Ovary (tissue), 7 donors: ENCODE measurements at regions not wholly inside any gene's neighbourhood (a gene's known extent, or its start where the extent isn't known, plus 50 kb on each side); places are given as distances from the start of the nearest gene placed in this dataset.

ENCODE experiments used
- DNase-seq, 5 donors: peaks; one replicate each; pipeline ENCODE4 v3.0.0-alpha.2; 2019 to 2020
- H3K27ac ChIP-seq, 2 donors: fragments of 200-600 bp; one replicate each; pipeline versions ENCODE4 v1.5.1 to v1.8.0; 2019 to 2022
- H3K27me3 ChIP-seq: fragments of 200-600 bp; one replicate; pipeline ENCODE4 v1.8.0; 2022
- H3K36me3 ChIP-seq: fragments of 200-600 bp; sonication (generic); one replicate; pipeline ENCODE4 v1.5.1; 2019
- H3K4me1 ChIP-seq: one replicate; pipeline ENCODE4 v1.8.1; 2013; ENCODE audit warnings: mild to moderate bottlenecking, moderate library complexity; ENCODE audit not compliant: insufficient read depth
- H3K4me3 ChIP-seq: fragments of 200-600 bp; sonication (generic); one replicate; pipeline ENCODE4 v1.5.1; 2017
- H3K9me3 ChIP-seq, 2 donors: fragments of 200-600 bp in 1 of 2; sonication (generic) in 1 of 2; one replicate each; pipeline versions ENCODE4 v1.5.1 to v1.8.1; 2013 to 2019; ENCODE audit warnings: mild to moderate bottlenecking in 1 of 2, moderate library complexity in 1 of 2
- EP300 ChIP-seq: sonication (generic); formaldehyde crosslinking; IDR thresholded peaks from one replicate; pipeline ENCODE4 v1.6.1; 2017; ENCODE audit warnings: antibody characterized with exemption
- POLR2A ChIP-seq: fragments of 450-650 bp; IDR thresholded peaks from one replicate; pipeline ENCODE4 v1.6.1; 2017; ENCODE audit warnings: antibody characterized with exemption, mild to moderate bottlenecking, moderate library complexity
- WGBS, 3 donors: extraction: QIAGEN DNeasy Blood & Tissue Kit in 1 of 3; methylation state at CpG; one replicate each; pipeline versions ENCODE4 v1.1.5 to v1.1.7; 2013 to 2017; 5-methylcytosine and 5-hydroxymethylcytosine counted together
- intact Hi-C, 4 donors: fragments of 100-400 bp; cut with DNase I; formaldehyde crosslinking; loops; one replicate each; pipeline versions ENCODE4 v1.11.0 to v1.15.1; 2022 to 2023
- TF ChIP-seq, protein P1 (sequence below), 3 donors: fragments of 450-650 bp in 2 of 3; fragments of 200-600 bp in 1 of 3; IDR thresholded peaks; one replicate each; pipeline versions ENCODE4 v1.5.1 to v1.8.0; 2016 to 2022; ENCODE audit warnings: antibody characterized with exemption in 3 of 3, mild to moderate bottlenecking in 1 of 3
- donor health status: DM: no; HTN: no; CAD: no; lungs with moderate emphysema.
- donor health status: DM: no; HTN: no; CAD: no.
- donor health status: Bipolar disorder and iron deficiency.
- donor health status: DM: no; HTN: no; CAD: no.
- donor health status: DM: yes; HTN: yes; CAD: no.

DNA sequence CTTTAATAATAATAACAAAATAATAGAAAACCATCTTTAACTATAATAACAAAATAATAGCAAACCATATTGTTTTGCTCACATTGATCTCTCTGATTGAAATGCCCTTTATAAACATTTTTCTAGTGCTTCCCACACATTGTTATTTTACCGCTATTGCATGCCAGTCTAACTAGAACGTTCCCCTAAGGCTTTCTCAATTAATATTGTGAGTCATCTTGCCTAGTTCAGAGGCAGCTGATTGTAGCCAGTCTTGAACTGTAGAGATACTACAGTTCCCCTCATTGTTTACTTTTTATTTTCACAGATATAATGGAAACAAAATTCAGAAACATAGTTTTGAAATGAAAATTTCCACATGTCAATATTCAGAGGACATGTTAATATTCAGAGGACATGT, 192.3 kb upstream of the ADGRL4 start:
- no peak for DNase-seq
- Histone ChIP-seq H3K36me3 (no peaks in the 10 kb centered on the region), H3K27ac (no peak overlapping the region), H3K27me3 (no peaks in the 10 kb centered on the region), H3K4me1 (no peaks in the 10 kb centered on the region), H3K4me3 (no peak overlapping the region), H3K9me3 (no peaks in the 10 kb centered on the region)
- TF ChIP-seq EP300 (no peak), POLR2A (no peak)
- TF ChIP-seq, protein P1, sequence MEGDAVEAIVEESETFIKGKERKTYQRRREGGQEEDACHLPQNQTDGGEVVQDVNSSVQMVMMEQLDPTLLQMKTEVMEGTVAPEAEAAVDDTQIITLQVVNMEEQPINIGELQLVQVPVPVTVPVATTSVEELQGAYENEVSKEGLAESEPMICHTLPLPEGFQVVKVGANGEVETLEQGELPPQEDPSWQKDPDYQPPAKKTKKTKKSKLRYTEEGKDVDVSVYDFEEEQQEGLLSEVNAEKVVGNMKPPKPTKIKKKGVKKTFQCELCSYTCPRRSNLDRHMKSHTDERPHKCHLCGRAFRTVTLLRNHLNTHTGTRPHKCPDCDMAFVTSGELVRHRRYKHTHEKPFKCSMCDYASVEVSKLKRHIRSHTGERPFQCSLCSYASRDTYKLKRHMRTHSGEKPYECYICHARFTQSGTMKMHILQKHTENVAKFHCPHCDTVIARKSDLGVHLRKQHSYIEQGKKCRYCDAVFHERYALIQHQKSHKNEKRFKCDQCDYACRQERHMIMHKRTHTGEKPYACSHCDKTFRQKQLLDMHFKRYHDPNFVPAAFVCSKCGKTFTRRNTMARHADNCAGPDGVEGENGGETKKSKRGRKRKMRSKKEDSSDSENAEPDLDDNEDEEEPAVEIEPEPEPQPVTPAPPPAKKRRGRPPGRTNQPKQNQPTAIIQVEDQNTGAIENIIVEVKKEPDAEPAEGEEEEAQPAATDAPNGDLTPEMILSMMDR (IDR thresholded peaks at IDR 0.05), result no peak
- WGBS, 3 donors, result 0 to 43% (median 33%) methylated on average over 2 of the region's 2 CpGs
- intact Hi-C loops, result no loop called here

DNA sequence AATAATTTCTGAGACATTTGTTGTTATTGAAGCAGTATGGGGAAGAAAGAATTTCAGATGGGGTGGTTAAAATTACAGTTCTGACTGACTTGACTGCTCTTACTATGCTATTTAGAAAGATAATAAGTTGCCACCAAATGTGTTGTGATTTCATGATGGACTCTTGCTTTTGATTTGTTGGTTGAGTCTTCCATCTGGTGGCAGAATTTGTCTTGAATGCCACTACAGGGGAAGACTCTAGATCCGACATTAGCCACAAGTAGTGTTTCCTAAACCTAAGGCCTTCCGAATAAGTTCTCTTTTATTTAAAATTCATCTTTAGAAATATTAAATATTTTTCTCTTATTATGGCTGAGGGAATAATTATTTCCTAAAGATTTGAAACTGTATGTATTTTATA, 190.9 kb upstream of the ADGRL4 start:
- Histone ChIP-seq H3K9me3 (no peaks in the 10 kb centered on the region), H3K4me3 (no peak overlapping the region), H3K27ac (no peak overlapping the region), H3K27me3 (no peaks in the 10 kb centered on the region), H3K4me1 (peaks cover 2% of the 10 kb centered on the region), H3K36me3 (no peaks in the 10 kb centered on the region)
- TF ChIP-seq EP300, result no peak
- WGBS, 3 donors, result 53 to 82% (median 78%) methylated on average over 2 of the region's 2 CpGs
- intact Hi-C loops, result no loop called here
- DNase-seq, result no peak

DNA sequence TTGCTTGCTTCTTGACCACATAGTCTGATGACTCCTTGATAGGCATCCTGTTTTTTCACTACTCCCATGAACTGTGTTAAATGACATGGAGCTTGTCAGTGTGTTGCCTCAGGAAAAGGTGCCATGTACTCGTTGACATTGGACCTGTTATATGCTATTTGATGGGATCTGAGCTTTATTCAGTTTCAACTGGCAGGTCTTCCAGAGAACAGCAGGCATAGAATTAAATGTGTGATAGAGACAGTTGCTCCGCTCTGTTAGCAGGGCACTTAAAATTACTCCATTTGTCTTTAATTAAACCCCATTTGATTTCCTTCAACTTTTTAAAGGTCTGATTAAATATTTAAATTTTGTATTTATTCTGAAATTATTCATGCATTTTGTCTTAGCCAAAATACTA, 189.7 kb upstream of the ADGRL4 start:
- intact Hi-C loops, result no loop called here
- WGBS, 3 donors, result 89 to 97% (median 91%) methylated on average over 2 of the region's 2 CpGs

DNA sequence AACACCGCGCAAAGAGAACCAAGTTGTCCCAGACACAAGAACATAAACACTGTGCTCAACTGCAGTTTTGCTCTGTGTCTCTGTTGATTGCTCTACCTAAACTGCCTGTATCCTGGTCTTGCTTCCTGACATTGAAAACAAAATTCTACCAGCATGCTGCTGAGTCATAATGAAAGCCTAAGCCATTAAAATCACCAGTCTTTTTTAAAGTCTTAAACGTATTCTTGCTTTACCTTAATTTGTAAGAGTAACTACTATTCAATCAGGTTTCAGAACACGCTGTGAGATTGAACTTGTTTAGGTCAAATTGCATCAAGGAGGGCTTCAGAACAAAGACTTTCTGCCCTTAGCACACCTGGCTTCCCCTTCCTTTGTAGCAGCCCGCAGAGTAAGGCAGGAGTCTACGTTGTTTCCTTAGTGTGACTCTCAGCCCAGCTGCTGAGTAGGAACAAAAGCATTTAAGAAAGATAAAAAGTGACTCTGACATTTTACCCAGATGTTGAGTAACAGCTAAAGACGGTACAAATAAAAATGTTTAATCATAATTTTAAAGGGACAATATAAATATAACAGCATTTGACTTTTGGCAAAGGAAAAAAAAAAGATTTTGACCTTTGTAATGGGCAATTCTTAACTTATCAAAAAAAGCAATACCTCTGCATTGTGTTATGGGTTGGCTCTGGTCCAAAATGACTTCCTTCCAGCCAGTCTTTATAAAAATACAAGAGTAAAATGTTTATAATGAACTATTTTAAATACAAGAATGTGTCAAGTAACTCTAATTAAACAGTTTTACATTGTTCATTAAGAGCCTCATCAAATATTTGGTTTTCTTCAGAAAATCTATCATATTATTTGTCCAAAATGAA, 186.9 kb upstream of the ADGRL4 start:
- no peaks in the 10 kb centered on the region for H3K36me3 ChIP-seq
- H3K27me3 ChIP-seq, result no peaks in the 10 kb centered on the region
- WGBS, 3 donors, result 19 to 31% (median 23%) methylated on average over 7 of the region's 7 CpGs
- TF ChIP-seq EP300, result no peak
- TF ChIP-seq, protein P1 (IDR thresholded peaks at IDR 0.05), result no peak
- TF ChIP-seq POLR2A, result no peak
- peaks cover 2% of the 10 kb centered on the region for H3K4me1 ChIP-seq
- intact Hi-C loops, result no loop called here
- H3K27ac ChIP-seq, result no peak overlapping the region
- no peak for DNase-seq
- no peak overlapping the region for H3K4me3 ChIP-seq
- no peaks in the 10 kb centered on the region for H3K9me3 ChIP-seq

More for the DNA sequence above, 189.7 kb upstream of the ADGRL4 start:
- H3K9me3 ChIP-seq, result no peaks in the 10 kb centered on the region
- H3K4me1 ChIP-seq, result peaks cover 2% of the 10 kb centered on the region
- no peaks in the 10 kb centered on the region for H3K36me3 ChIP-seq
- H3K4me3 ChIP-seq, result no peak overlapping the region
- no peak for DNase-seq
- no peak for TF ChIP-seq POLR2A
- no peak for TF ChIP-seq EP300
- TF ChIP-seq, protein P1 (IDR thresholded peaks at IDR 0.05), result no peak
- H3K27ac ChIP-seq, result no peak overlapping the region
- no peaks in the 10 kb centered on the region for H3K27me3 ChIP-seq

DNA sequence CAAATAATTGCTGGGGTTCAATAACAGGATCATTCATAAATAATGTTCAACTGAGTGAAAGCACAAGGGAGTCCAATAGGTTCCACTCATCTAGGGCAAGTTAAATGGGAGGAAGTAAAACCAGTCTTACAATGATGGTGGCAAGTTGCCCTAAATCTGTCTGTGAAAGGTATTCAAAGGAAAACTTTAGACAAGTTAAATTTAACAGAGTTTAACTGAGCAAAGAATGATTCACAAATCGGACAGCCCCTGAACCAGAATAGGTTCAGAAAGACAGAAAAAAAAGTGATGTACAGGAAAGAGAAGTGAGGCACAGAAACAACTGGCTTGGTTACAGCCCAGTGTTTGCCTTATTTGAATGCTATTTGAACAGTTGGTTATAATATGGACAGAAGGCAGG, 183.5 kb upstream of the ADGRL4 start:
- Histone ChIP-seq H3K4me1 (peaks cover 2% of the 10 kb centered on the region), H3K36me3 (no peaks in the 10 kb centered on the region), H3K9me3 (no peaks in the 10 kb centered on the region), H3K4me3 (no peak overlapping the region), H3K27me3 (no peaks in the 10 kb centered on the region), H3K27ac (no peak overlapping the region)
- TF ChIP-seq EP300 (no peak), POLR2A (no peak)
- TF ChIP-seq, protein P1 (IDR thresholded peaks at IDR 0.05), result no peak
- no peak for DNase-seq
- WGBS, 3 donors, result 81 to 93% (median 82%) methylated on average over 1 of the region's 1 CpG
- intact Hi-C loops, result no loop called here
